ENCODE measurements at regions not wholly inside any gene's neighbourhood (a gene's known extent, or its start where the extent isn't known, plus 50 kb on each side); places are given as distances from the start of the nearest gene placed in this dataset.
"Not testable (repeated sequence)": the region's sequence is repeated elsewhere in the genome, so short reads cannot be mapped to it uniquely, and the experiment has no call there.

GRCh38 chr5:1983401-1983800 is 100.7 kb upstream of the IRX4 start:
- CTCF ChIA-PET, result no interaction called here
- H3K4me3 ChIP-seq (ENCODE audit: low read depth, low read length), result no peak overlapping the region
- POLR2A ChIA-PET, result no interaction called here
- DNase-seq (ENCODE audit: low read depth, low spot score), result no peak
- no peak for TF ChIP-seq CTCF (IDR thresholded peaks at IDR 0.05; ENCODE audit: insufficient read depth, low read length, missing control alignments)

GRCh38 chr5:1982561-1982960 is 99.8 kb upstream of the IRX4 start:
- POLR2A ChIA-PET; DNase-seq (ENCODE audit: low read depth, low spot score); CTCF ChIA-PET; H3K4me3 ChIP-seq (ENCODE audit: low read depth, low read length): not testable (repeated sequence)

- no peak for TF ChIP-seq CTCF (IDR thresholded peaks at IDR 0.05; ENCODE audit: insufficient read depth, low read length, missing control alignments)
- no peak overlapping the region for H3K4me3 ChIP-seq (ENCODE audit: low read depth, low read length)
- POLR2A ChIA-PET, result no interaction called here
- DNase-seq (ENCODE audit: low read depth, low spot score), result no peak
- CTCF ChIA-PET, result no interaction called here
Measured at GRCh38 chr5:1975898-1976765, 93.4 kb upstream of the IRX4 start.

GRCh38 chr5:1975406-1975715 is 92.6 kb upstream of the IRX4 start:
- no peak for DNase-seq (ENCODE audit: low read depth, low spot score)
- H3K4me3 ChIP-seq (ENCODE audit: low read depth, low read length), result no peak overlapping the region
- POLR2A ChIA-PET, result no interaction called here
- CTCF ChIA-PET, result interaction anchor here (0.7 kb wide), 1 partner anchor 9 kb away, joined by 3 read pairs; no protein-coding TSS in a partner anchor
- TF ChIP-seq CTCF (IDR thresholded peaks at IDR 0.05; ENCODE audit: insufficient read depth, low read length, missing control alignments), result no peak

GRCh38 chr5:1974501-1975405 is 92.0 kb upstream of the IRX4 start:
- ChIA-PET CTCF (interaction anchor here (0.7 kb wide), 1 partner anchor 8 kb away, joined by 3 read pairs; no protein-coding TSS in a partner anchor), POLR2A (no interaction called here)
- DNase-seq (ENCODE audit: low read depth, low spot score), result no peak
- no peak overlapping the region for H3K4me3 ChIP-seq (ENCODE audit: low read depth, low read length)
- TF ChIP-seq CTCF (IDR thresholded peaks at IDR 0.05; ENCODE audit: insufficient read depth, low read length, missing control alignments), result no peak

- no peak overlapping the region for H3K4me3 ChIP-seq (ENCODE audit: low read depth, low read length)
- DNase-seq (ENCODE audit: low read depth, low spot score), result no peak
- no peak for TF ChIP-seq CTCF (IDR thresholded peaks at IDR 0.05; ENCODE audit: insufficient read depth, low read length, missing control alignments)
- POLR2A ChIA-PET, result no interaction called here
- CTCF ChIA-PET, result no interaction called here
Measured at GRCh38 chr5:1974081-1974480, 91.4 kb upstream of the IRX4 start.
